HepG2 (cell line): ENCODE measurements at regions not wholly inside any gene's neighbourhood (a gene's known extent, or its start where the extent isn't known, plus 50 kb on each side); places are given as distances from the start of the nearest gene placed in this dataset.

ENCODE experiments used
- ATAC-seq: fragments of 200-7000 bp; cut with Tn5 transposase; 3 replicates; pipeline ENCODE4 v1.9.1; 2020; ENCODE audit warnings: mild to moderate bottlenecking, moderate library complexity
- BruUV-seq: library from RNA; stranded (reverse); fragments of 400-500 nt; replicated peaks from 2 replicates; lab custom pipeline; 2021; lab: Mats Ljungman, UMichigan
- CTCF ChIA-PET: fragments of 300-600 bp; formaldehyde crosslinking; extraction: SDS; loops from one replicate; lab custom pipeline; 2021; ENCODE audit warnings: low total read pairs, inconsistent platforms, low intra/inter-chr PET ratio; lab: Yijun Ruan, JAX
- POLR2A ChIA-PET: fragments of 350-600 bp; sonication (Branson Sonifier 250); formaldehyde crosslinking; loops from one replicate; lab custom pipeline; 2020; ENCODE audit warnings: antibody characterized with exemption, inconsistent platforms; lab: Yijun Ruan, JAX
- DNase-seq: peaks from one replicate; pipeline ENCODE4 v3.0.0-alpha.2; 2015; ENCODE audit warnings: low spot score
- FAIRE-seq: peaks from 3 replicates; lab custom pipeline; 2011; peaks lifted over from hg19 to GRCh38; lab: Jason Lieb, UNC
- H2AFZ ChIP-seq: one replicate; pipeline ENCODE4 v1.6.1; 2011; ENCODE audit warnings: low read length, inconsistent platforms
- H3K27ac ChIP-seq: fragments of 300-600 bp; 3 replicates; pipeline ENCODE4 v1.8.0; 2011; ENCODE audit warnings: mixed run types, mild to moderate bottlenecking, mixed read lengths, low read length, inconsistent platforms; ENCODE audit not compliant: insufficient read depth; ENCODE audit errors: extremely low read length
- H3K27me3 ChIP-seq, 2 experiments: fragments of 200-600 bp in 1 of 2; 2 replicates in 1 of 2; 3 replicates in 1 of 2; pipeline versions ENCODE4 v1.6.0 to v1.8.0; 2011; ENCODE audit warnings: low read length in 2 of 2, mild to moderate bottlenecking in 2 of 2, moderate library complexity in 2 of 2, inconsistent platforms in 1 of 2; ENCODE audit not compliant: insufficient read depth in 2 of 2, control insufficient read depth in 1 of 2
- H3K36me3 ChIP-seq, 2 experiments: fragments of 200-600 bp in 1 of 2; replicated peaks in 1 of 2; 2 replicates in 1 of 2; 3 replicates in 1 of 2; pipeline versions ENCODE4 v1.5.1 to v1.8.0; 2011; ENCODE audit warnings: low read length in 2 of 2, inconsistent platforms in 1 of 2; ENCODE audit not compliant: insufficient read depth in 2 of 2, control insufficient read depth in 1 of 2
- H3K4me1 ChIP-seq: 2 replicates; pipeline ENCODE4 v1.5.1; 2012; ENCODE audit warnings: low read length, inconsistent platforms; ENCODE audit not compliant: insufficient read depth
- H3K4me2 ChIP-seq: 2 replicates; pipeline ENCODE4 v1.6.0; 2011; ENCODE audit warnings: low read depth, low read length, inconsistent platforms
- H3K4me3 ChIP-seq, 3 experiments: fragments of 200-600 bp in 1 of 3; sonication (generic), shearing (Covaris generic) in 1 of 3; replicated peaks in 1 of 3; 2 replicates each; pipeline ENCODE4 v1.5.1; 2011 to 2016; ENCODE audit warnings: low read length in 3 of 3, inconsistent platforms in 2 of 3, low read depth in 2 of 3, mild to moderate bottlenecking in 2 of 3, control low read depth in 1 of 3, mixed read lengths in 1 of 3; ENCODE audit not compliant: insufficient read depth in 1 of 3
- H3K79me2 ChIP-seq: one replicate; pipeline ENCODE4 v1.6.1; 2011; ENCODE audit warnings: low read length, inconsistent platforms; ENCODE audit not compliant: insufficient read depth
- H3K9ac ChIP-seq: 2 replicates; pipeline ENCODE4 v1.6.0; 2011; ENCODE audit warnings: mild to moderate bottlenecking, low read depth, low read length, inconsistent platforms; ENCODE audit not compliant: insufficient read depth
- H3K9me3 ChIP-seq: 2 replicates; pipeline ENCODE4 v1.5.1; 2012; ENCODE audit warnings: mild to moderate bottlenecking, low read length
- H4K20me1 ChIP-seq: 2 replicates; pipeline ENCODE4 v1.6.0; 2011; ENCODE audit warnings: inconsistent platforms, mild to moderate bottlenecking, low read length, moderate library complexity; ENCODE audit not compliant: insufficient read depth
- ATF7 ChIP-seq, 2 experiments: fragments of 450-650 bp in 1 of 2; sonication (generic) in 1 of 2; formaldehyde crosslinking in 1 of 2; IDR thresholded peaks; 2 replicates each; pipeline versions ENCODE4 v1.4.0 to v1.6.1; 2016 to 2020; ENCODE audit warnings: antibody characterized with exemption in 1 of 2, mild to moderate bottlenecking in 1 of 2, missing genetic modification reagents in 1 of 2
- CBX1 ChIP-seq: IDR thresholded peaks from one replicate; pipeline ENCODE4 v1.6.1; 2016; ENCODE audit warnings: antibody characterized with exemption, low read depth
- DNMT3B ChIP-seq: conservative IDR thresholded peaks from 2 replicates; pipeline ENCODE4 v1.6.1; 2016; ENCODE audit warnings: missing biosample characterization, control low read depth
- FOXO1 ChIP-seq: sonication (generic); formaldehyde crosslinking; IDR thresholded peaks from 2 replicates; pipeline ENCODE4 v1.4.0; 2020; ENCODE audit warnings: missing genetic modification reagents
- GZF1 ChIP-seq: sonication (generic); formaldehyde crosslinking; IDR thresholded peaks from 2 replicates; pipeline ENCODE4 v1.5.1; 2020; ENCODE audit warnings: mild to moderate bottlenecking, missing genetic modification reagents
- HMGXB3 ChIP-seq: sonication (generic); formaldehyde crosslinking; IDR thresholded peaks from 2 replicates; pipeline ENCODE4 v1.4.0; 2020; ENCODE audit warnings: missing genetic modification reagents, borderline replicate concordance
- JARID2 ChIP-seq: sonication (generic); formaldehyde crosslinking; IDR thresholded peaks from 2 replicates; pipeline ENCODE4 v1.8.1; 2023; ENCODE audit warnings: missing genetic modification reagents, inconsistent platforms; ENCODE audit not compliant: insufficient replicate concordance
- LRRFIP1 ChIP-seq: sonication (generic); formaldehyde crosslinking; conservative IDR thresholded peaks from 2 replicates; pipeline ENCODE4 v1.4.0; 2020; ENCODE audit warnings: missing genetic modification reagents
- MAFK ChIP-seq, 2 experiments: IDR thresholded peaks in 1 of 2; conservative IDR thresholded peaks in 1 of 2; 2 replicates each; pipeline ENCODE4 v1.6.1; 2011; ENCODE audit warnings: improper control_type of control experiment in 2 of 2, low read length in 2 of 2
- MTA1 ChIP-seq: sonication (generic); formaldehyde crosslinking; IDR thresholded peaks from 2 replicates; pipeline ENCODE4 v1.4.0; 2020; ENCODE audit warnings: missing genetic modification reagents, mild to moderate bottlenecking, borderline replicate concordance
- ZNF570 ChIP-seq: sonication (generic); formaldehyde crosslinking; IDR thresholded peaks from 2 replicates; pipeline ENCODE4 v1.4.0; 2020; ENCODE audit warnings: mild to moderate bottlenecking, missing genetic modification reagents, borderline replicate concordance
- ZNF605 ChIP-seq: sonication (generic); formaldehyde crosslinking; IDR thresholded peaks from 2 replicates; pipeline ENCODE4 v1.8.0; 2022; ENCODE audit warnings: mild to moderate bottlenecking, missing genetic modification reagents
- ZNF777 ChIP-seq: sonication (generic); formaldehyde crosslinking; IDR thresholded peaks from 2 replicates; pipeline ENCODE4 v1.4.0; 2020; ENCODE audit warnings: missing genetic modification reagents
- WGBS: methylation state at CpG from one replicate; pipeline ENCODE4 v1.1.6; 2017; ENCODE audit warnings: low lambda C conversion rate; 5-methylcytosine and 5-hydroxymethylcytosine counted together
- in situ Hi-C: cut with HindIII; loops from 2 replicates; pipeline ENCODE4 v1.10.0; 2017; ENCODE audit warnings: low pct_unique_long_range_greater_than_20kb; ENCODE audit not compliant: extremely low pct_ligation_motif_present
- intact Hi-C: fragments of 100-400 bp; cut with micrococcal nuclease; formaldehyde crosslinking; loops from one replicate; pipeline ENCODE4 v1.10.0; 2022; ENCODE audit not compliant: unreplicated experiment

- Histone ChIP-seq H2AFZ (no peak overlapping the region), H3K4me3 (no peak overlapping the region), H4K20me1 (no peaks in the 10 kb centered on the region), H3K9me3 (no peaks in the 10 kb centered on the region), H3K4me1 (no peaks in the 10 kb centered on the region), H3K79me2 (no peaks in the 10 kb centered on the region), H3K4me2 (no peak overlapping the region), H3K9ac (no peak overlapping the region), H3K36me3 (no peaks in the 10 kb centered on the region), H3K27ac (no peak overlapping the region), H3K27me3 (no peaks in the 10 kb centered on the region)
- 28% methylated on average over 2 of the region's 2 CpGs for WGBS
- ChIA-PET POLR2A (no interaction called here), CTCF (no interaction called here)
- intact Hi-C loops (no loop called here), in situ Hi-C loops (no loop called here)
- FAIRE-seq, result no peak
- no peak for ATAC-seq
- DNase-seq, result no peak
- no peak for TF ChIP-seq HMGXB3 (CRISPR knock-in tag)
- BruUV-seq, result no TSS peak
These were observed 158.3 kb upstream of the IGFBP3 start for GRCh38 chr7:46079421-46079820.

- Histone ChIP-seq H4K20me1 (no peaks in the 10 kb centered on the region), H3K4me3 (no peak overlapping the region), H3K4me1 (no peaks in the 10 kb centered on the region), H3K27ac (no peak overlapping the region), H3K79me2 (no peaks in the 10 kb centered on the region), H3K27me3 (no peaks in the 10 kb centered on the region), H3K36me3 (no peaks in the 10 kb centered on the region), H3K9ac (no peak overlapping the region), H2AFZ (no peak overlapping the region), H3K4me2 (no peak overlapping the region), H3K9me3 (no peaks in the 10 kb centered on the region)
- intact Hi-C loops, result no loop called here
- CTCF ChIA-PET, result no interaction called here
- no TSS peak for BruUV-seq
- DNase-seq (no peak), ATAC-seq (no peak), FAIRE-seq (no peak)
- POLR2A ChIA-PET, result no interaction called here
- WGBS, result 0% methylated on average over 1 of the region's 1 CpG
- in situ Hi-C loops, result no loop called here
- no peak for TF ChIP-seq ZNF777 (CRISPR knock-in tag)
- no peak for TF ChIP-seq JARID2 (CRISPR knock-in tag)
- TF ChIP-seq ZNF570, result no peak
- no peak for TF ChIP-seq MTA1 (CRISPR knock-in tag)
- no peak for TF ChIP-seq DNMT3B (CRISPR knock-in tag)
- TF ChIP-seq ZNF605 (CRISPR knock-in tag), result no peak
- no peak for TF ChIP-seq CBX1
- TF ChIP-seq GZF1, result no peak
- TF ChIP-seq ATF7 (IDR thresholded peaks at IDR 0.05), result no peak
- no peak for TF ChIP-seq ATF7 (CRISPR knock-in tag; IDR thresholded peaks at IDR 0.05)
- TF ChIP-seq MAFK (conservative IDR thresholded peaks at IDR 0.05 in 1 of 2, IDR thresholded peaks at IDR 0.05 in 1 of 2; ENCODE audit: low read length in 2 of 2), result no peak
- TF ChIP-seq FOXO1 (CRISPR knock-in tag), result no peak
- TF ChIP-seq LRRFIP1 (CRISPR knock-in tag), result no peak
These were observed 155.5 kb upstream of the IGFBP3 start for GRCh38 chr7:46076527-46076926.
